ENCODE measurements at regions not wholly inside any gene's neighbourhood (a gene's known extent, or its start where the extent isn't known, plus 50 kb on each side); places are given as distances from the start of the nearest gene placed in this dataset.
A peak's percentile ranks its signal among the peaks of the same experiment; 100 is the strongest.
"Not testable (repeated sequence)": the region's sequence is repeated elsewhere in the genome, so short reads cannot be mapped to it uniquely, and the experiment has no call there.

DNA sequence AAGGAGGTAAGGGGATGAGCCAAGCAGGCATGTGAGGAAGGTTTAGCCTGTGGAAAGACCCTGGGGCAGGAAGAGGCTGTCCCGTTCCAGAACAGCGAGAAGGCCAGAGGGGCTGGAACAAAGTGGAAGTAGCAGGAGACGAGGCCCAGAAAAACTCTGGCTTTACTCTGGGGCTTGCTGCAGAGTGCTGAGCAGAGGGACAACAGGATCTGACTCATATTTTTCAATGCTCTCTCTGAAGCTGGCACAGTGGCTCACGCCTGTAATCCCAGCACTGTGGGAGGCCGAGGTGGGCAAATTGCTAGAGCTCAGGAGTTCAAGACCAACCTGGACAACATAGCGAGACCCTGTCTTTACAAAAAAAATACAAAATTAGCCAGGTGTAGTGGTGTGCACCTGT lies 52.4 kb upstream of the PAX7 start:
- Histone ChIP-seq H2BK12ac (ENCODE audit: low read length in 2 of 2) (no peak overlapping the region), H2AK5ac (ENCODE audit: low read length, severe bottlenecking) (no peak overlapping the region), H2BK5ac (ENCODE audit: low read depth, low read length, poor library complexity, severe bottlenecking) (no peak overlapping the region), H2AFZ (ENCODE audit: low read depth, low read length) (no peak overlapping the region), H4K91ac (ENCODE audit: low read length) (no peak overlapping the region), H3K4me2 (ENCODE audit: low read length, poor library complexity, severe bottlenecking) (no peak overlapping the region), H3K9ac (ENCODE audit: low read length) (no peak overlapping the region), H3K23ac (ENCODE audit: low read length in 2 of 2) (no peak overlapping the region), H2BK120ac (ENCODE audit: low read depth, low read length) (no peak overlapping the region), H3K18ac (ENCODE audit: low read depth in 1 of 2, low read length in 2 of 2) (no peak overlapping the region), H3K14ac (ENCODE audit: low read length in 2 of 2) (no peak overlapping the region), H3K27me3 (ENCODE audit: control insufficient read depth in 1 of 2, insufficient read depth in 1 of 2, low read length in 2 of 2) (peaks cover 9 to 44% of the 10 kb centered on the region in 2 experiments), H3K36me3 (ENCODE audit: control insufficient read depth in 1 of 2, insufficient read depth in 2 of 2, low read depth in 1 of 2, low read length in 2 of 2) (no peaks in the 10 kb centered on the region), H3K79me1 (replicated peaks; ENCODE audit: low read length, poor library complexity, severe bottlenecking) (no peaks in the 10 kb centered on the region), H3K4ac (ENCODE audit: low read depth in 1 of 2, low read length in 2 of 2) (no peak overlapping the region), H3K27ac (ENCODE audit: low read length, poor library complexity, severe bottlenecking) (no peak overlapping the region), H3K9me3 (ENCODE audit: control insufficient read depth, low read length) (no peaks in the 10 kb centered on the region), H3K4me1 (ENCODE audit: control insufficient read depth, insufficient read depth, low read depth, low read length) (peaks cover 9% of the 10 kb centered on the region), H4K8ac (ENCODE audit: low read length) (no peak overlapping the region), H3K4me3 (ENCODE audit: insufficient read depth in 1 of 2, low read depth in 1 of 2, low read length in 2 of 2) (no peak overlapping the region), H2BK15ac (ENCODE audit: low read depth, poor library complexity, severe bottlenecking) (no peak overlapping the region)
- 82% methylated on average over 5 of the region's 6 CpGs for WGBS
- DNase-seq = no peak

GRCh38 chr1:18579267-18579666 lies 51.4 kb upstream of the PAX7 start:
- not testable (repeated sequence) for H3K4me3 ChIP-seq (ENCODE audit: insufficient read depth in 1 of 2, low read depth in 1 of 2, low read length in 2 of 2); H3K14ac ChIP-seq (ENCODE audit: low read length in 2 of 2); DNase-seq; H3K4me2 ChIP-seq (ENCODE audit: low read length, poor library complexity, severe bottlenecking); H3K4ac ChIP-seq (ENCODE audit: low read depth in 1 of 2, low read length in 2 of 2); H3K36me3 ChIP-seq (ENCODE audit: control insufficient read depth in 1 of 2, insufficient read depth in 2 of 2, low read depth in 1 of 2, low read length in 2 of 2); H2AK5ac ChIP-seq (ENCODE audit: low read length, severe bottlenecking); H2BK12ac ChIP-seq (ENCODE audit: low read length in 2 of 2); H2BK5ac ChIP-seq (ENCODE audit: low read depth, low read length, poor library complexity, severe bottlenecking); H2BK15ac ChIP-seq (ENCODE audit: low read depth, poor library complexity, severe bottlenecking); H3K23ac ChIP-seq (ENCODE audit: low read length in 2 of 2); H2BK120ac ChIP-seq (ENCODE audit: low read depth, low read length); H3K9ac ChIP-seq (ENCODE audit: low read length); H2AFZ ChIP-seq (ENCODE audit: low read depth, low read length); H3K18ac ChIP-seq (ENCODE audit: low read depth in 1 of 2, low read length in 2 of 2); H3K27ac ChIP-seq (ENCODE audit: low read length, poor library complexity, severe bottlenecking); H3K9me3 ChIP-seq (ENCODE audit: control insufficient read depth, low read length); H4K8ac ChIP-seq (ENCODE audit: low read length); H4K91ac ChIP-seq (ENCODE audit: low read length); H3K79me1 ChIP-seq (replicated peaks; ENCODE audit: low read length, poor library complexity, severe bottlenecking)
- WGBS = 80% methylated on average over 5 of the region's 7 CpGs
- Histone ChIP-seq H3K4me1 (ENCODE audit: control insufficient read depth, insufficient read depth, low read depth, low read length) (peaks cover 14% of the 10 kb centered on the region), H3K27me3 (ENCODE audit: control insufficient read depth in 1 of 2, insufficient read depth in 1 of 2, low read length in 2 of 2) (peaks cover 14 to 48% of the 10 kb centered on the region in 2 experiments)

- 70% methylated on average over 6 of the region's 7 CpGs for WGBS
- Histone ChIP-seq H3K79me1 (replicated peaks; ENCODE audit: low read length, poor library complexity, severe bottlenecking) (no peaks in the 10 kb centered on the region), H3K27me3 (ENCODE audit: control insufficient read depth in 1 of 2, insufficient read depth in 1 of 2, low read length in 2 of 2) (peaks cover 14 to 52% of the 10 kb centered on the region in 2 experiments)
Measured at GRCh38 chr1:18580047-18580446, 50.6 kb upstream of the PAX7 start.

DNA sequence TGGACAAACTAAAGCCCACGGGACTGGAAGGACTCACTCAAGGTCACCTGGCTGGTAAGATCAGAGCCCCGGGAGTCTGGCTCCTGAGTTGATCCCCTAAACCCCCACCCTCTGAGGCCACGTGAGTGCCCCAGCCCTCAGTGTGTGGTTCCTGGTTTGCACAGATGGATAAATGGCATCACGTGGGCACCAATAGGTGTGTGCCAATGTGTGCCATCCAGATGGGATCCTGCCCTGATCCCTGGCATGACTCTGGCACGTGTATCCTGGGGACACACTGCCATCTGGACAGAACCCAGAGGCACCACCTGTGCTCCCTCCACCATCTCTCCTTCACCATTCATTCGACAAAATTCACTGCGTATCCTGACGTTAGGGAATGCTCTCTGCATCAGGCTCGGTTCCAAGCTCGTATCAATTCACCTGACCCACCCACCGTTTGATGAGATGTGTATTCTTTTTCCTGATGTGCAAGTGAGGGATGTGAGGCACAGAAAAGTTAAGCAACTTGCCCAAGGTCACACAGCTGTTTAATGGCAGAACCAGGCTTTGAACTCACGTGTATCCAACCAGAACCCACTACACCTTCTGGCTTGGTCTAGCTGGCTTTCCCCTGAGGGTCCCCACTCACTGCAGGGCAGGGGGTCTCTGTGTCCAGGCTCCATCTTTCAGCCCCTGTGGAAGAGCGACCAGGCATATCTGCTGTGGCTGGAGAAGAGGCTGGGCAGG lies 49.8 kb upstream of the PAX7 start:
- no peak overlapping the region for H3K4ac ChIP-seq (ENCODE audit: low read depth in 1 of 2, low read length in 2 of 2)
- no peak overlapping the region for H4K8ac ChIP-seq (ENCODE audit: low read length)
- 78% methylated on average over 13 of the region's 13 CpGs for WGBS
- H3K79me1 ChIP-seq (replicated peaks; ENCODE audit: low read length, poor library complexity, severe bottlenecking) = no peaks in the 10 kb centered on the region
- no peak overlapping the region for H3K9ac ChIP-seq (ENCODE audit: low read length)
- no peak overlapping the region for H2AK5ac ChIP-seq (ENCODE audit: low read length, severe bottlenecking)
- H3K14ac ChIP-seq (ENCODE audit: low read length in 2 of 2) = no peak overlapping the region
- no peak overlapping the region for H2BK120ac ChIP-seq (ENCODE audit: low read depth, low read length)
- H3K4me1 ChIP-seq (ENCODE audit: control insufficient read depth, insufficient read depth, low read depth, low read length) = peaks cover 12% of the 10 kb centered on the region
- no peak overlapping the region for H3K18ac ChIP-seq (ENCODE audit: low read depth in 1 of 2, low read length in 2 of 2)
- no peak overlapping the region for H3K23ac ChIP-seq (ENCODE audit: low read length in 2 of 2)
- H2BK5ac ChIP-seq (ENCODE audit: low read depth, low read length, poor library complexity, severe bottlenecking) = no peak overlapping the region
- DNase-seq = no peak
- no peak overlapping the region for H3K4me2 ChIP-seq (ENCODE audit: low read length, poor library complexity, severe bottlenecking)
- no peak overlapping the region for H3K4me3 ChIP-seq (ENCODE audit: insufficient read depth in 1 of 2, low read depth in 1 of 2, low read length in 2 of 2)
- no peaks in the 10 kb centered on the region for H3K9me3 ChIP-seq (ENCODE audit: control insufficient read depth, low read length)
- H3K27me3 ChIP-seq (ENCODE audit: control insufficient read depth in 1 of 2, insufficient read depth in 1 of 2, low read length in 2 of 2) = peaks cover 14 to 45% of the 10 kb centered on the region in 2 experiments
- H2AFZ ChIP-seq (ENCODE audit: low read depth, low read length) = no peak overlapping the region
- H2BK15ac ChIP-seq (ENCODE audit: low read depth, poor library complexity, severe bottlenecking) = no peak overlapping the region
- no peak overlapping the region for H3K27ac ChIP-seq (ENCODE audit: low read length, poor library complexity, severe bottlenecking)
- H4K91ac ChIP-seq (ENCODE audit: low read length) = no peak overlapping the region
- no peak overlapping the region for H2BK12ac ChIP-seq (ENCODE audit: low read length in 2 of 2)
- no peaks in the 10 kb centered on the region for H3K36me3 ChIP-seq (ENCODE audit: control insufficient read depth in 1 of 2, insufficient read depth in 2 of 2, low read depth in 1 of 2, low read length in 2 of 2)

More at GRCh38 chr1:18580047-18580446, 50.6 kb upstream of the PAX7 start:
- Histone ChIP-seq H2BK5ac (ENCODE audit: low read depth, low read length, poor library complexity, severe bottlenecking) (no peak overlapping the region), H2BK15ac (ENCODE audit: low read depth, poor library complexity, severe bottlenecking) (no peak overlapping the region), H2BK12ac (ENCODE audit: low read length in 2 of 2) (no peak overlapping the region), H3K4me3 (ENCODE audit: insufficient read depth in 1 of 2, low read depth in 1 of 2, low read length in 2 of 2) (no peak overlapping the region), H3K9ac (ENCODE audit: low read length) (no peak overlapping the region), H3K14ac (ENCODE audit: low read length in 2 of 2) (no peak overlapping the region), H3K36me3 (ENCODE audit: control insufficient read depth in 1 of 2, insufficient read depth in 2 of 2, low read depth in 1 of 2, low read length in 2 of 2) (no peaks in the 10 kb centered on the region), H3K9me3 (ENCODE audit: control insufficient read depth, low read length) (no peaks in the 10 kb centered on the region), H4K8ac (ENCODE audit: low read length) (no peak overlapping the region), H3K18ac (ENCODE audit: low read depth in 1 of 2, low read length in 2 of 2) (no peak overlapping the region), H2AK5ac (ENCODE audit: low read length, severe bottlenecking) (no peak overlapping the region), H3K4me2 (ENCODE audit: low read length, poor library complexity, severe bottlenecking) (no peak overlapping the region), H3K4ac (ENCODE audit: low read depth in 1 of 2, low read length in 2 of 2) (no peak overlapping the region), H2BK120ac (ENCODE audit: low read depth, low read length) (no peak overlapping the region), H2AFZ (ENCODE audit: low read depth, low read length) (peak overlapping the region; percentile 18), H4K91ac (ENCODE audit: low read length) (no peak overlapping the region), H3K27ac (ENCODE audit: low read length, poor library complexity, severe bottlenecking) (no peak overlapping the region), H3K23ac (ENCODE audit: low read length in 2 of 2) (no peak overlapping the region), H3K4me1 (ENCODE audit: control insufficient read depth, insufficient read depth, low read depth, low read length) (peaks cover 14% of the 10 kb centered on the region)
- DNase-seq = no peak
